Adrenal gland (tissue), 5 donors: ENCODE measurements at regions not wholly inside any gene's neighbourhood (a gene's known extent, or its start where the extent isn't known, plus 50 kb on each side); places are given as distances from the start of the nearest gene placed in this dataset.

Source experiments
- POLR2A ChIP-seq, 2 donors: fragments of 450-650 bp; IDR thresholded peaks; one replicate each; pipeline ENCODE4 v1.6.1; 2017; ENCODE audit warnings: antibody characterized with exemption in 2 of 2, mild to moderate bottlenecking in 2 of 2, moderate library complexity in 1 of 2
- TF ChIP-seq, protein P1 (sequence below), 6 experiments: fragments of 450-650 bp in 4 of 6; fragments of 200-600 bp in 2 of 6; sonication (generic) in 1 of 6; IDR thresholded peaks; 1 replicate in 5 of 6; 2 replicates in 1 of 6; pipeline versions ENCODE4 v1.5.1 to v1.8.0; 2016 to 2021; ENCODE audit warnings: antibody characterized with exemption in 6 of 6, mild to moderate bottlenecking in 2 of 6, moderate library complexity in 1 of 6
- donor health status: DM: no; HTN: no; CAD: no.

DNA sequence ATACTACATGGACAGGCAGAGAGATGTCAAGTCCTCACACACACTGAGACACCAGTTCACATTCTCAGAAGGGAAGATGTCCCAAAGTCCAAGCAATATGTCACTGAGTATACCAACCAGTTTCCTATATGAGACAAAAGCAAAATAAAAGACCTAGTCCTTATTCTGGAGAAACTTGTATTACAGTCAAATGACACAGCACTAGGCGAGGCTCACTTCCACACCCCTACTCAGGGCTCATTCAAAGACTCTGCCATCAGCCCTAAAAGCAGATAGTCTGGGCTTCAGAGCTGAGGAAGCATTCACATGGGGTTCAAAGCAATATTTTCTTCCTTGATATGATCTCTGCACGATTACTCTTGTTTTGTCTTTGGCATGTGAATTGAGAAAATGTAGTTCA lies 129.9 kb upstream of the UBL3 start:
- TF ChIP-seq POLR2A (IDR thresholded peaks at IDR 0.05), result no peak
- TF ChIP-seq, protein P1, sequence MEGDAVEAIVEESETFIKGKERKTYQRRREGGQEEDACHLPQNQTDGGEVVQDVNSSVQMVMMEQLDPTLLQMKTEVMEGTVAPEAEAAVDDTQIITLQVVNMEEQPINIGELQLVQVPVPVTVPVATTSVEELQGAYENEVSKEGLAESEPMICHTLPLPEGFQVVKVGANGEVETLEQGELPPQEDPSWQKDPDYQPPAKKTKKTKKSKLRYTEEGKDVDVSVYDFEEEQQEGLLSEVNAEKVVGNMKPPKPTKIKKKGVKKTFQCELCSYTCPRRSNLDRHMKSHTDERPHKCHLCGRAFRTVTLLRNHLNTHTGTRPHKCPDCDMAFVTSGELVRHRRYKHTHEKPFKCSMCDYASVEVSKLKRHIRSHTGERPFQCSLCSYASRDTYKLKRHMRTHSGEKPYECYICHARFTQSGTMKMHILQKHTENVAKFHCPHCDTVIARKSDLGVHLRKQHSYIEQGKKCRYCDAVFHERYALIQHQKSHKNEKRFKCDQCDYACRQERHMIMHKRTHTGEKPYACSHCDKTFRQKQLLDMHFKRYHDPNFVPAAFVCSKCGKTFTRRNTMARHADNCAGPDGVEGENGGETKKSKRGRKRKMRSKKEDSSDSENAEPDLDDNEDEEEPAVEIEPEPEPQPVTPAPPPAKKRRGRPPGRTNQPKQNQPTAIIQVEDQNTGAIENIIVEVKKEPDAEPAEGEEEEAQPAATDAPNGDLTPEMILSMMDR (IDR thresholded peaks at IDR 0.05), result no peak
